ENCODE measurements at regions not wholly inside any gene's neighbourhood (a gene's known extent, or its start where the extent isn't known, plus 50 kb on each side); places are given as distances from the start of the nearest gene placed in this dataset.
"Not testable (repeated sequence)": the region's sequence is repeated elsewhere in the genome, so short reads cannot be mapped to it uniquely, and the experiment has no call there.

GRCh38 chr5:124168093-124168492, 578.3 kb downstream of the ZNF608 start:
- not testable (repeated sequence) for TF ChIP-seq EZH2 (IDR thresholded peaks at IDR 0.05; ENCODE audit: insufficient read depth, poor library complexity, severe bottlenecking); EZH2phosphoT487 (IDR thresholded peaks at IDR 0.05; ENCODE audit: insufficient read depth, low read depth)
